Gastrocnemius medialis (tissue), 4 donors: ENCODE measurements at regions not wholly inside any gene's neighbourhood (a gene's known extent, or its start where the extent isn't known, plus 50 kb on each side); places are given as distances from the start of the nearest gene placed in this dataset.

Experiments
- POLR2A ChIP-seq, 2 donors: fragments of 450-650 bp; IDR thresholded peaks; one replicate each; pipeline ENCODE4 v1.6.1; 2017; ENCODE audit warnings: antibody characterized with exemption in 2 of 2, mild to moderate bottlenecking in 2 of 2, moderate library complexity in 2 of 2
- TF ChIP-seq, protein P1 (sequence below), 5 experiments: fragments of 450-650 bp in 3 of 5; fragments of 200-600 bp in 2 of 5; sonication (generic) in 2 of 5; IDR thresholded peaks in 4 of 5; conservative IDR thresholded peaks in 1 of 5; 1 replicate in 4 of 5; 2 replicates in 1 of 5; pipeline ENCODE4 v1.5.1; 2016 to 2019; ENCODE audit warnings: antibody characterized with exemption in 5 of 5, mild to moderate bottlenecking in 3 of 5, moderate library complexity in 3 of 5

DNA sequence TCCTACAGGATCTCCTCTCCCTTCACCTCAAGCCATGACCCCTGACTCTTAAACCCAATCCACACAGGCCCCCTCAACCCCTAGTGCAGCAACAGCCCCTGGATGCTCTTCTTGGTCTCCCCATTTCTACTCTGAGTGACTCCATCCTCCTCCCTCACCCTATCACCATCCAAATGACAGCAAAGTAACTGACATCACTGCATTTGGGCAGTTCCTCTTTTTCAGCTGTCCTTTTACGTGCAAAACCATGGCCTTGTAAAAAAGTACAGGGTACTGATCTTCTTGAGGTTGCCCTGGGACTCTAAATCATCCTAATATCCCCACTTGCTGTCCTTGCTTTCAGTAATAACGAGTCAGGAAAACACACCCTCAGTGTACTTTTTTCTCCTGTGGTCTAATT lies 454.9 kb downstream of the ADRA2A start:
- TF ChIP-seq, protein P1, sequence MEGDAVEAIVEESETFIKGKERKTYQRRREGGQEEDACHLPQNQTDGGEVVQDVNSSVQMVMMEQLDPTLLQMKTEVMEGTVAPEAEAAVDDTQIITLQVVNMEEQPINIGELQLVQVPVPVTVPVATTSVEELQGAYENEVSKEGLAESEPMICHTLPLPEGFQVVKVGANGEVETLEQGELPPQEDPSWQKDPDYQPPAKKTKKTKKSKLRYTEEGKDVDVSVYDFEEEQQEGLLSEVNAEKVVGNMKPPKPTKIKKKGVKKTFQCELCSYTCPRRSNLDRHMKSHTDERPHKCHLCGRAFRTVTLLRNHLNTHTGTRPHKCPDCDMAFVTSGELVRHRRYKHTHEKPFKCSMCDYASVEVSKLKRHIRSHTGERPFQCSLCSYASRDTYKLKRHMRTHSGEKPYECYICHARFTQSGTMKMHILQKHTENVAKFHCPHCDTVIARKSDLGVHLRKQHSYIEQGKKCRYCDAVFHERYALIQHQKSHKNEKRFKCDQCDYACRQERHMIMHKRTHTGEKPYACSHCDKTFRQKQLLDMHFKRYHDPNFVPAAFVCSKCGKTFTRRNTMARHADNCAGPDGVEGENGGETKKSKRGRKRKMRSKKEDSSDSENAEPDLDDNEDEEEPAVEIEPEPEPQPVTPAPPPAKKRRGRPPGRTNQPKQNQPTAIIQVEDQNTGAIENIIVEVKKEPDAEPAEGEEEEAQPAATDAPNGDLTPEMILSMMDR (IDR thresholded peaks at IDR 0.05 in 4 of 5, conservative IDR thresholded peaks at IDR 0.05 in 1 of 5), result no peak
- TF ChIP-seq POLR2A (IDR thresholded peaks at IDR 0.05), result no peak
